GM10266 (cell line): ENCODE measurements at regions not wholly inside any gene's neighbourhood (a gene's known extent, or its start where the extent isn't known, plus 50 kb on each side); places are given as distances from the start of the nearest gene placed in this dataset.

Experiments
- DNase-seq: peaks from one replicate; pipeline ENCODE4 v3.0.0; 2012; ENCODE audit errors: extremely low spot score
- TF ChIP-seq, protein P1 (sequence below): IDR thresholded peaks from 2 replicates; pipeline ENCODE4 v1.5.1; 2012; ENCODE audit warnings: mild to moderate bottlenecking, low read depth; ENCODE audit not compliant: control insufficient read depth, insufficient read depth; ENCODE audit errors: missing control alignments

DNA sequence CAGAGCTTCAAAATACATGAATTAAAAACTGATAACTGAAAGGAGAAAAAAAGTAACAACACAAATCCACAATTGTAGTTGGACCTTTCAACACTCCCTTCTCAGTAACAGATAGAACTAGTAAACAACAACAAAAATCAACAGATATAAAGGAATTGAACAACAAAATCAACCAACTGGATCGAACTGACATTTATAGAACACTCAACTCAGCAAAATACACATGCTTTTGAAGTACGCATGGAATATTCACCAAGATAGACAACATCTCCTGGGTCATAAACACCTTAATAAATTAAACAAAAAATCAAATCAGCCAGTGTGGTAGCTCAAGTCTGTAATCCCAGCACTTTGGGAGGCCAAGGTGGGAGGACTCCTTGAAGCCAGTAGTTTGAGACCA, 63.3 kb downstream of the ILRUN start:
- no peak for DNase-seq
- TF ChIP-seq, protein P1, sequence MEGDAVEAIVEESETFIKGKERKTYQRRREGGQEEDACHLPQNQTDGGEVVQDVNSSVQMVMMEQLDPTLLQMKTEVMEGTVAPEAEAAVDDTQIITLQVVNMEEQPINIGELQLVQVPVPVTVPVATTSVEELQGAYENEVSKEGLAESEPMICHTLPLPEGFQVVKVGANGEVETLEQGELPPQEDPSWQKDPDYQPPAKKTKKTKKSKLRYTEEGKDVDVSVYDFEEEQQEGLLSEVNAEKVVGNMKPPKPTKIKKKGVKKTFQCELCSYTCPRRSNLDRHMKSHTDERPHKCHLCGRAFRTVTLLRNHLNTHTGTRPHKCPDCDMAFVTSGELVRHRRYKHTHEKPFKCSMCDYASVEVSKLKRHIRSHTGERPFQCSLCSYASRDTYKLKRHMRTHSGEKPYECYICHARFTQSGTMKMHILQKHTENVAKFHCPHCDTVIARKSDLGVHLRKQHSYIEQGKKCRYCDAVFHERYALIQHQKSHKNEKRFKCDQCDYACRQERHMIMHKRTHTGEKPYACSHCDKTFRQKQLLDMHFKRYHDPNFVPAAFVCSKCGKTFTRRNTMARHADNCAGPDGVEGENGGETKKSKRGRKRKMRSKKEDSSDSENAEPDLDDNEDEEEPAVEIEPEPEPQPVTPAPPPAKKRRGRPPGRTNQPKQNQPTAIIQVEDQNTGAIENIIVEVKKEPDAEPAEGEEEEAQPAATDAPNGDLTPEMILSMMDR: no peak

DNA sequence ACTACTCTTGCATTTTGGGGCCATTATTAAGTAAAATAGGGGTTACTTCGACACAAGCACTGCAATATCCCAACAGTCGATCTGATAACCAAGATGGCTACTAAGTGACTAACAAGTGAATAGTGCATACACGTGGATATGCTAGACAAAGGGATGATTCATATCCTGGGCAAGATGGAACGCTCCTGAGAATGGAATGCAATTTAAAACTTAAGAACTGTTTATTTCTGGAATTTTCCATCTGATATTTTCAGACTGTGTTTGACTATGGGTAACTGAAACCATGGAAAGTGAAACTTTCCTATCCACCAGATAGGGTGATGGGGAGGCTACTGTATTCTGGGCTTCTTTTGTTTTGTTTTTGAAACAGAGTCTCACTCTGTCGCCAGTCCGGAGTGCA, 66.5 kb downstream of the ILRUN start:
- no peak for DNase-seq
- TF ChIP-seq, protein P1: no peak

DNA sequence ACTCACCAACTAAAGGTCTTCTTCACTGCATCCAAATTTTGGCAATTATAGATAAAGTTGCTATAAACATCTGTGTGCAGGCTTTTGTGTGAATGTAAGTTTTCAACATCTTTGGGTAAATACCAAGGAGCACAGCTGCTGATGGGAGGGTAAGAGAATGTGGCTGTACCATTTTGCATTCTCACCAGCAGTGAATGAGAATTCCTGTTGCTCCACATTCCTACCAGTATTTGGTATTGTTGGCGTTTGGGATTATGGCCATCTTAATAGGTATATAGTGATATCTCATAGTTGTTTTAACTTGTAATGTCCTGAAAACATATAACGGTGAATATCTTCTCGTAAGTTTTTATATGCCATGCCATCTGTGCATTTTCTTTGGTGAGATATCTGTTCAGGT, 69.3 kb downstream of the ILRUN start:
- TF ChIP-seq, protein P1: no peak
- no peak for DNase-seq

DNA sequence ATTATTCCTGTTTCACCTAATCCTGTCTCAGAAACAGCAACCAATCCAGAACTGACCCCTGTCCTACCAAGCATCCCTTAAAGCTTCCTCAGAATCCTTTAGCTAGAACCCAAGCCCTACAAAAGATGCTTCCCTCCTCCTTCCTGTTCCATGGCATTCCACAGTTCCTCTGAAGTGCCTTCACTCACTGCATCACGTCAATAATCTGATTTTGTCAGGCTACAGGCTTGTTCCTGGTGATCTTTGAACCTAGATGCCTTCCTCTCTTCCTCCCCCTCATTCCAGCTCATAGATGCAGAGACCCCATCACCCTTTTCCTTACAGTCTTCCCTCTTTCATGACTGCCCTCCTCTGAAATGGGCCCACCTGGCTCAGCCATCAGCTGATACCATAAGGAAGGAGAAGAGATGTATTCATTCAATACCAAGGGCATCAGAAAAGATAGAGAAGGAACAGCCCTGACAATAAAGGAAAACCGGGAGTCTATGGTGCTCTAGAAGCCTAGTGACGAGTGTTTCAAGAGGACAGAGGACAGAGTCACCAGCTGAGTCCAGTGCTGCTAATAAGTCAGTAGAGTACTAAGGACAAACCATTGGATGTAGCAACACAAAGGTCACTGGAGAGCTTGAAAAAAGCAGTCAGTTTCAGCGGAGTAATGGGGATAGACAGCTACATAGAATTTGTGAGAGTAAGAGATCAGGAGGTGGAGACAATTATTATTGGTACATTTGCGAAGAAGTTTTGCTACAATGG, 62.5 kb upstream of the SPDEF start:
- TF ChIP-seq, protein P1: no peak
- DNase-seq: no peak

DNA sequence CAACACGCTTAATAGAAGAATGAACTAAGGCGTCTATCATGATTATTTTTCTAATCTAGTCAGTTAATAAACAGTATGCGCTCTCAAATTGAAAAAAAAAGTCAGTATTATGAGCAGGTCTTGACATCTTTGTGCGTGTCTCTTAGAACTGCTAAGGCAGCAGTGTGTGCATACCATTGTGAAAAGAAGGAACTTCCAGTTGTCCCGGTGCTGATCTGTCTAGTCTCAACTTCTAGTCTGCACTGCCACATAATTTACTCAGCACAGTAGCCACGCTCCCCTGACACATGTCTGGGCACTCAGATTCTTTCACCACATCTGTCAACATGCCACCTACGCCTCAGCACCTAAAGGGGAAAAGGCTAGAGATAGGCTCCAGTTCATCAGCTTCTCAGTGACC, 61.1 kb upstream of the SPDEF start:
- TF ChIP-seq, protein P1: no peak
- no peak for DNase-seq

DNA sequence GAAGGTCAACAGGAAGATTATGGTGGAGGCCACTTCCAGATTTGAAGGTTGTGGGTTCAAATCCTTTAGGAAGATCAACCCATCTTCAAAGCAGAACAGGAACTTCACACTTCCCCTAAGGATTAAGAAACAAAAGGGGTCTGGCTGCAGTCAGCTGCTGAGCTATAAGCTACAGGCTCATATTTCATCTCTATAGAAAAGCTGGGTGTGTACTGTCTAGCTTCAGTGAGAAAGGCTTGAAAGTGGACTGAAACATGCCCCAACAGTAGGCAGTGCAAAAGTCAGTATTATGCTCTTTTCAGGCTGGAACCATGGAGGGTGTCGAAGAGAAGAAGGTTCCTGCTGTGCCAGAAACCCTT, 60.1 kb upstream of the SPDEF start:
- DNase-seq: no peak
- TF ChIP-seq, protein P1: no peak

DNA sequence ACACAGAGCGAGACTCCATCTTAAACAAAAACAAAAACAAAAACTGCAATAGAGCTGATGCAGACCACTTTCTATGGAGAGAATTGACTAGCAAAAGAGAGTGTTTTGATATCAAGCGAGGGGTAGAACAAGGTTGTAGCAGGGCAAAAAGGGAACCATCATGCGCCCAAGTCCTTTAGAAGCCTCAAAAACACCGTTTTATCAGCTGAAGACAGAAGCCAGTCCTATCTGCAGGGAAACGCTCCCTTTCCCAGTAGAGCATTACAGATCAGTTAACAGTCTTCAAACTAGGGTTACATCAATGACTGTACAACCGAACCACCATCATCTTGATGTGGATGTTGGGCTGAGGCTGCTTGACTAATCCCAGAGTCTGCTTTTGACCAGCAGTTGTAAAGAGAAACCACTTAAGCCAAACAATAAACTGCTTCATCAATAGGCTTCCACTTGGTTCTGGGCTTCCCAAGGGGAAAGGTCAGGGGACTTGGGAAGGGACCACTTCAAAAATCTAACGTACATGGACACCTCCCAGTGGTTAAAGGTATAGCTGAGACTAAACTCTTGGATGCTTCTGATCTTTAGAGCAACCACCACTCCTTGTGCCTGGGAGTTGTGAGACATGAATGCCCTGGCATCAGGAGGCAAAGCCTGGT, 59.6 kb upstream of the SPDEF start:
- no peak for DNase-seq
- TF ChIP-seq, protein P1: no peak
